ENCODE measurements at regions not wholly inside any gene's neighbourhood (a gene's known extent, or its start where the extent isn't known, plus 50 kb on each side); places are given as distances from the start of the nearest gene placed in this dataset.
"Not testable (repeated sequence)": the region's sequence is repeated elsewhere in the genome, so short reads cannot be mapped to it uniquely, and the experiment has no call there.

- Mint-ChIP-seq H3K36me3 (ENCODE audit: low read depth) (no peaks in the 10 kb centered on the region), H3K4me3 (no peak overlapping the region), H3K27me3 (peaks cover 2% of the 10 kb centered on the region), H3K27ac (no peak overlapping the region), H3K4me1 (no peaks in the 10 kb centered on the region), H3K9me3 (ENCODE audit: low read depth) (no peaks in the 10 kb centered on the region)
- ChIA-PET POLR2A (no interaction called here), CTCF (no interaction called here)
- intact Hi-C loops (cut with DNase I, micrococcal nuclease): loop anchor here in 1 of 2 experiments (5.0 kb wide), 1 partner anchor 485 kb away; no protein-coding TSS in a partner anchor
- DNase-seq: no peak
- ATAC-seq: no peak
Measured at GRCh38 chr4:173991814-173992213, 291.7 kb downstream of the FBXO8 start.

- H3K9me3 Mint-ChIP-seq (ENCODE audit: low read depth): no peaks in the 10 kb centered on the region
- peaks cover 2% of the 10 kb centered on the region for H3K27me3 Mint-ChIP-seq
- ChIA-PET POLR2A (no interaction called here), CTCF (no interaction called here)
- H3K36me3 Mint-ChIP-seq (ENCODE audit: low read depth): no peaks in the 10 kb centered on the region
- no peak for DNase-seq
- no peak overlapping the region for H3K27ac Mint-ChIP-seq
- intact Hi-C loops (cut with DNase I, micrococcal nuclease): loop anchor here in 1 of 2 experiments (5.0 kb wide), 1 partner anchor 484 kb away; no protein-coding TSS in a partner anchor
- ATAC-seq: no peak
- H3K4me3 Mint-ChIP-seq: no peak overlapping the region
- H3K4me1 Mint-ChIP-seq: no peaks in the 10 kb centered on the region
Measured at GRCh38 chr4:173991316-173991715, 292.2 kb downstream of the FBXO8 start.

GRCh38 chr4:173990869-173991210, 292.6 kb downstream of the FBXO8 start:
- Mint-ChIP-seq H3K9me3 (ENCODE audit: low read depth) (no peaks in the 10 kb centered on the region), H3K4me1 (no peaks in the 10 kb centered on the region), H3K27me3 (peaks cover 2% of the 10 kb centered on the region), H3K4me3 (no peak overlapping the region), H3K27ac (no peak overlapping the region), H3K36me3 (ENCODE audit: low read depth) (no peaks in the 10 kb centered on the region)
- ChIA-PET POLR2A (no interaction called here), CTCF (no interaction called here)
- intact Hi-C loops (cut with DNase I, micrococcal nuclease): loop anchor here in 1 of 2 experiments (5.0 kb wide), 1 partner anchor 484 kb away; no protein-coding TSS in a partner anchor
- DNase-seq (no peak), ATAC-seq (no peak)

GRCh38 chr4:173990126-173990868, 293.2 kb downstream of the FBXO8 start:
- Mint-ChIP-seq H3K36me3 (ENCODE audit: low read depth) (no peaks in the 10 kb centered on the region), H3K4me1 (no peaks in the 10 kb centered on the region), H3K27me3 (peaks cover 2% of the 10 kb centered on the region), H3K9me3 (ENCODE audit: low read depth) (no peaks in the 10 kb centered on the region), H3K4me3 (no peak overlapping the region), H3K27ac (no peak overlapping the region)
- DNase-seq: no peak
- no peak for ATAC-seq
- POLR2A ChIA-PET: no interaction called here
- CTCF ChIA-PET: interaction anchor here (1.8 kb wide), 1 partner anchor 15 kb away, joined by 3 read pairs; no protein-coding TSS in a partner anchor
- intact Hi-C loops (cut with DNase I, micrococcal nuclease): loop anchor here in 1 of 2 experiments (5.0 kb wide), 1 partner anchor 483 kb away; no protein-coding TSS in a partner anchor

GRCh38 chr4:173963523-173963922, 319.9 kb downstream of the FBXO8 start:
- ATAC-seq; H3K9me3 Mint-ChIP-seq (ENCODE audit: low read depth); H3K27ac Mint-ChIP-seq; H3K4me3 Mint-ChIP-seq; H3K27me3 Mint-ChIP-seq; DNase-seq; CTCF ChIA-PET; POLR2A ChIA-PET; H3K4me1 Mint-ChIP-seq; intact Hi-C loops (cut with DNase I, micrococcal nuclease); H3K36me3 Mint-ChIP-seq (ENCODE audit: low read depth): not testable (repeated sequence)

GRCh38 chr4:173960398-173960797, 323.1 kb downstream of the FBXO8 start:
- H3K27me3 Mint-ChIP-seq: no peaks in the 10 kb centered on the region

GRCh38 chr4:173958445-173958844, 325.0 kb downstream of the FBXO8 start:
- Mint-ChIP-seq H3K36me3 (ENCODE audit: low read depth) (no peaks in the 10 kb centered on the region), H3K27ac (no peak overlapping the region), H3K4me1 (no peaks in the 10 kb centered on the region), H3K4me3 (no peak overlapping the region), H3K27me3 (no peaks in the 10 kb centered on the region), H3K9me3 (ENCODE audit: low read depth) (no peaks in the 10 kb centered on the region)
- intact Hi-C loops (cut with DNase I, micrococcal nuclease): no loop called here
- ATAC-seq (no peak), DNase-seq (no peak)
- ChIA-PET POLR2A (no interaction called here), CTCF (no interaction called here)

More at GRCh38 chr4:173960398-173960797, 323.1 kb downstream of the FBXO8 start:
- Mint-ChIP-seq H3K4me1 (no peaks in the 10 kb centered on the region), H3K4me3 (no peak overlapping the region), H3K27ac (no peak overlapping the region), H3K36me3 (ENCODE audit: low read depth) (no peaks in the 10 kb centered on the region), H3K9me3 (ENCODE audit: low read depth) (no peaks in the 10 kb centered on the region)
- ATAC-seq: no peak
- POLR2A ChIA-PET: no interaction called here
- no peak for DNase-seq
- CTCF ChIA-PET: no interaction called here
- intact Hi-C loops (cut with DNase I, micrococcal nuclease): no loop called here

GRCh38 chr4:173943547-173943946, 339.9 kb downstream of the FBXO8 start:
- no peak overlapping the region for H3K4me3 Mint-ChIP-seq
- no peak overlapping the region for H3K27ac Mint-ChIP-seq
- CTCF ChIA-PET: no interaction called here
- ATAC-seq (no peak), DNase-seq (no peak)
- H3K27me3 Mint-ChIP-seq: peaks cover 2% of the 10 kb centered on the region
- intact Hi-C loops (cut with DNase I, micrococcal nuclease): no loop called here
- no peaks in the 10 kb centered on the region for H3K4me1 Mint-ChIP-seq
- no peaks in the 10 kb centered on the region for H3K36me3 Mint-ChIP-seq (ENCODE audit: low read depth)
- no peaks in the 10 kb centered on the region for H3K9me3 Mint-ChIP-seq (ENCODE audit: low read depth)
- POLR2A ChIA-PET: no interaction called here

- intact Hi-C loops (cut with DNase I, micrococcal nuclease): no loop called here
- Mint-ChIP-seq H3K4me3 (no peak overlapping the region), H3K27me3 (peaks cover 6% of the 10 kb centered on the region), H3K36me3 (ENCODE audit: low read depth) (no peaks in the 10 kb centered on the region), H3K27ac (no peak overlapping the region), H3K9me3 (ENCODE audit: low read depth) (no peaks in the 10 kb centered on the region), H3K4me1 (no peaks in the 10 kb centered on the region)
- ATAC-seq (no peak), DNase-seq (no peak)
- CTCF ChIA-PET: no interaction called here
- POLR2A ChIA-PET: no interaction called here
Measured at GRCh38 chr4:173940146-173940545, 343.3 kb downstream of the FBXO8 start.

GRCh38 chr4:173937631-173938270, 345.7 kb downstream of the FBXO8 start:
- ATAC-seq (no peak), DNase-seq (no peak)
- Mint-ChIP-seq H3K27me3 (peaks cover 6% of the 10 kb centered on the region), H3K9me3 (ENCODE audit: low read depth) (no peaks in the 10 kb centered on the region), H3K4me3 (no peak overlapping the region), H3K27ac (no peak overlapping the region), H3K4me1 (no peaks in the 10 kb centered on the region), H3K36me3 (ENCODE audit: low read depth) (no peaks in the 10 kb centered on the region)
- intact Hi-C loops (cut with DNase I, micrococcal nuclease): no loop called here
- CTCF ChIA-PET: no interaction called here
- POLR2A ChIA-PET: no interaction called here

GRCh38 chr4:173936861-173937260, 346.6 kb downstream of the FBXO8 start:
- intact Hi-C loops (cut with DNase I, micrococcal nuclease): no loop called here
- no peak for DNase-seq
- no peaks in the 10 kb centered on the region for H3K9me3 Mint-ChIP-seq (ENCODE audit: low read depth)
- CTCF ChIA-PET: no interaction called here
- H3K27ac Mint-ChIP-seq: no peak overlapping the region
- H3K4me1 Mint-ChIP-seq: no peaks in the 10 kb centered on the region
- no peak for ATAC-seq
- peaks cover 8% of the 10 kb centered on the region for H3K27me3 Mint-ChIP-seq
- no peaks in the 10 kb centered on the region for H3K36me3 Mint-ChIP-seq (ENCODE audit: low read depth)
- POLR2A ChIA-PET: no interaction called here
- no peak overlapping the region for H3K4me3 Mint-ChIP-seq

- Mint-ChIP-seq H3K4me1 (no peaks in the 10 kb centered on the region), H3K27ac (no peak overlapping the region), H3K36me3 (ENCODE audit: low read depth) (no peaks in the 10 kb centered on the region), H3K9me3 (ENCODE audit: low read depth) (no peaks in the 10 kb centered on the region), H3K4me3 (no peak overlapping the region), H3K27me3 (peaks cover 9% of the 10 kb centered on the region)
- no peak for ATAC-seq
- intact Hi-C loops (cut with DNase I, micrococcal nuclease): no loop called here
- no peak for DNase-seq
- ChIA-PET CTCF (no interaction called here), POLR2A (no interaction called here)
Measured at GRCh38 chr4:173935622-173936405, 347.7 kb downstream of the FBXO8 start.

All from activated CD4-positive, alpha-beta T cell treated with anti-CD3 and anti-CD28 coated beads for 36 hours (primary cell).